Caki2 (cell line): ENCODE measurements at regions not wholly inside any gene's neighbourhood (a gene's known extent, or its start where the extent isn't known, plus 50 kb on each side); places are given as distances from the start of the nearest gene placed in this dataset.
A peak's percentile ranks its signal among the peaks of the same experiment; 100 is the strongest.
"Not testable (repeated sequence)": the region's sequence is repeated elsewhere in the genome, so short reads cannot be mapped to it uniquely, and the experiment has no call there.

Source experiments
- DNase-seq: peaks from one replicate; pipeline ENCODE4 v3.0.0-alpha.2; 2015; ENCODE audit warnings: low read depth
- in situ Hi-C: cut with HindIII; loops from 2 replicates; pipeline ENCODE4 v1.10.0; 2016; ENCODE audit warnings: low sequenced_read_pairs, low pct_unique_long_range_greater_than_20kb, mixed read lengths

DNA sequence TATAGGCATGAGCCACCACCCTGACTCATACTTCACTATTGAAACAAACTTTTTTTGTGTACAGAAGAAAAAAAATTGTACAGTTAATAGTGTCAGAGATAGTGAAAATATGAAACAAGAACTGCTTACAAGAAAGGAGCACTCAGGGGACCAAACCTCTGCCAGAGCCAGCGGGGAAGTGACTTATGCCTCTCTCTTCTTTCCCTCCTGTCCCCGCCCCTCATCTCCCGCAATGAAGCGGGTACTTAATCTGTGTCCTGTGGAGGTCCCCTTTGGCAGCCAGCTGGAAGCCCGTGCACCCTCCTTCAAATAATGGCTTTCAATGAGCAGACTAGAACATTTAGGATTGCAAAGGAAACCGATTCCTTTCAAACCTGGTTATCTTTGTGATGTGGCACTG, 51.5 kb downstream of the PPIAL4A start:
- DNase-seq, in situ Hi-C loops: not testable (repeated sequence)

DNA sequence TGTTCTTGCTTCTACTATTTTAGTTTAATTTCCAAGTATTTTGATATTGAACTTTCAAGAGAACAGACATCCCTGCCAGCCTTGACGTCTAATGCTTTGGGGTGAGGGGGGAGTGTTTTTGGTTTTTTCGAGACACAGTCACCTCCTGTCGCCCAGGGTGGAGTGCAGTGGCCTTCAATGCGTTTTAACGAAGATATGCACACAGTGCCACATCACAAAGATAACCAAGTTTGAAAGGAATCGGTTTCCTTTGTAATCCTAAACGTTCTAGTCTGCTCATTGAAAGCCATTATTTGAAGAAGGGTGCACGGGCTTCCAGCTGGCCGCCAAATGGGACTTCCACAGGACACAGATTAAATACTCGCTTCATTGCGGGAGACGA, 52.3 kb downstream of the PPIAL4A start:
- in situ Hi-C loops, DNase-seq: not testable (repeated sequence)

DNA sequence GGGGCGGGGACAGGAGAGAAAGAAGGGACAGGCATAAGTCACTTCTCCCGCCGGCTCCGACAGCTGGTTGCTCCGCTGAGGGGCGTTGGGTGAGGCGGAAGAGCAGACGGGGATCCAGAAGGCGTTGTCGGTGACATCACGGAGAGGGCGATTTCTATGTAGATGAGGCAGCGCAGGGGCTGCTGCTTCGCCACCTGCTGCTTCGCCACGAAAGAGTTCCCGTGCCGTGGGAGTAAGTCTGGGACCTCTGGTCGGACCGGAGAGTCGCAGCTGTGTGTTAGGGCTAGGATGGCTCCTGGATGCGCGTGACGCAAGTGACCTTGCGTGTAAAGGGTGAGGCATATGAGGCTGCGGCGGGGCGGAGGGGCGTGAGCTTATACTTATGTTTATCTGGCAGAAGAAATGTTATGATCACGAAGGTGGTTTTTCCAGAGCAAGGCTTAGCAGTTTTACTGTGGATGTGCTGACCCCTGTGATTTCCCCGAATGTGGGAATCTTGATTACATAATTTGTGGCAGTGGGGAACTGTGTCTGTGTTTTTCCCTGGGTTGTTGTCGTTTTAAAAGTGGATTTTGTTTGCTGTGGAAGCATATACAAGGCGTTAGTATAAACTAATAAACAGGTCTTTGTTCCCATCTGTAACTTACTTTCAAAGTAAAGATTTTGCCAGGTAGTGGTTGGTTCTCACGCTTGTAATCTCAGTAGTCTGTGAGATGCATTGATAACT, 52.8 kb downstream of the PPIAL4A start:
- in situ Hi-C loops: not testable (repeated sequence)
- peak; percentile 89 for DNase-seq

DNA sequence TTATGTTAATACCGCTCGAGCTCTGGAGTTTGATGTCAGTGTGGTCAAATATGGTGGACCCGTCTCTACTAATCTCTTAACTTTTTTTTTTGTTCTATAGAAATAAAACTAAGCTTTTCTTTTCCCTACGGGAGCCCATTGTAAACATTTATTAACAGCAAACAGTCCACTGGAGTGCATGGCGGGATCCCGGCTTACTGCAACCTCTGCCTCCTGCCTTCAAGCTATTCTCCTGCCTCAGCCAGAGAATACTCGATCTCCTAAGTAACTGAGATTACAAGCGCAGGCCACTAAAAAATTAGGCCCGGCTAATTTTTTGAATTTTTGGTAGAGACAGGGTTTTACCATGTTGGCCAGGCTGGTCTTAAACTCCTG, 53.4 kb downstream of the PPIAL4A start:
- in situ Hi-C loops, DNase-seq: not testable (repeated sequence)

DNA sequence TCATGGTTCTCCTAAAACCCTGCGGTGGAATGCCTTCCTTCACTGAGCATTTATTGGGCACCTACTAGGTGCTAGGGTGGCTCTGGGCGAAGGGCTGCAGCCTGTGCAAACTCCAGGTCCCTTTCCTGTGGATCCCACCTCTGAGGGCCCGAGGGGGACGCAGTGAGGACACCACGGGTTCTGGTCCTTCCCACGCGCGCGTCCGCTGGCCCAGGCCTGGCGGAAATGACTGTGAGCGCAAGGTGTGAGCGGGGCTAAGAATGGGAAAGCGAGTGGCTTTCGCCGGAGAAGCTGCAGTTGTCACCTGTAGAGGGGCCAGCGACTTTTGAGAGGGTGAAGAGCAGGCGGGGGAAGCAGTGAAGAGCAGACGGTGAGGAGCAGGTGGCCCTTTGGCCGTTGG, 55.1 kb downstream of the PPIAL4A start:
- in situ Hi-C loops, DNase-seq: not testable (repeated sequence)

DNA sequence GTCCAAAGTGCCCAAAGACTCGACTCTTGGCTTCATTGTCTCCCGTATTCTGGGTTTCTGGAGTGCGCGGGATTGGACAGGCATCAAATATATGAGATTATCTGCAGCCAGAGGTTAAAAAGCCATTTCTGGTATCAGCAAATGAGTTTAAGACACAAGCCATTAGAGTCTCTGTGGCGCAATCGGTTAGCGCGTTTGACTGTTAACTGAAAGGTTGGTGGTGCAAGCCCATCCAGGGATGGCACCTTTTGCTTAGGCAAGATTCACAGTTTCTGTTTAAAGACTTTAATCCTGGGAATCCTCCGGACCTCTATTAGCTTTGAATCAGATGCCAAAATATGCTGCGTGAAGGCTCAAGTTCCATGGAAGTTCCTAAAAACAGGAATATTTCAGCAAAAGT, 55.6 kb downstream of the PPIAL4A start:
- DNase-seq, in situ Hi-C loops: not testable (repeated sequence)

DNA sequence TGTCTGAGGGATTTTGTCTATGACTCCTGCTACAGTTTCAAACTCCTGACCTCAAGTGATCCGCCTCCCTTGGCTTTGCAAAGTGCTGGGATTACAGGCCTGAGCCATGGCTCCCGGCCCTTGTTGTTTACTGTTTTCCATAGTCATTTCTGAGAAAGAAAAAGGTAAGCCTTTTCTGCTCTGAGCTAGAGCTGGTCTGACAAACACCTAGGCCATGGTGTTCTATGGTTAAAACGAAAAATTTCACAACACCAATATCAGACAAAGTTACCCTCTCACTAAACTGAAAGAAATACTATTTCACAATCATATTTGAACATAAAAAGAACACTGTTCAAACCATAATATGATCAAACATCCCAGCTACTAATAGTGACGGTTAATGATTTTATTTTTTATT, 57.5 kb downstream of the PPIAL4A start:
- in situ Hi-C loops, DNase-seq: not testable (repeated sequence)

DNA sequence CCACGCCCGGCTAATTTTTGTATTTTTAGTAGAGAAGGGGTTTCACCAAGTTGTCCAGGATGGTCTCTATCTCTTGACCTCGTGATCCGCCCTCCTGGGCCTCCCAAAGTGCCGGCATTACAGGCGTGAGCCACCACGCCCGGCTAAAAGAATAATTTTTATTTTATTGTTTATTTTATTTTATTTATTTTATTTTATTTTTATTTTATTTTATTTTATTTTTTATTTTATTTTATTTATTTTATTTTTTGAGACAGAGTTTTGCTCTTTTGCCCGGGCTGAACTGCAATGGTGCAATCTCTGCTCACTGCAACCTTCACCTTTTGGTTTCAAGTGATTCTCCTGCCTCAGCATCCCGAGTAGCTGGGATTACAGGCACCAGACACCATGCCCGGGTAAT, 60.2 kb downstream of the PPIAL4A start:
- in situ Hi-C loops, DNase-seq: not testable (repeated sequence)

DNA sequence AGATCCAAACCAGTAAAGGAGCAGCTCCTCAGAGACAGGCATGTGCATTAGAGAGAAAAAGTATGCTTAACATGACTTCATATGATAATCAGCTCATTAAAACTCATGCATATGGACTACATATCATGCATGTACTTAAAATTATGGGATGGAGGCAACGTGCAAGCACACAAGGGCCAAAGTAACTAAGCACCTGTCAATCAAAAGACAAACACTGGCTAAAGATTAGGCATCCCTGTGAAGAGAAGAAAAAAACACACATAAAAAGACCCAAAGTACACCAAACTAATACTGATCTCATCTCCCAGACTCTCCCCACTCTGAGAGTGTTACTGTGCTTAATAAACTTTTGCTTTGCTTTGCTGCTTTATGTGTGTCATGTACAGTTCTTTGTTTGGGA, 61.1 kb downstream of the PPIAL4A start:
- in situ Hi-C loops, DNase-seq: not testable (repeated sequence)

DNA sequence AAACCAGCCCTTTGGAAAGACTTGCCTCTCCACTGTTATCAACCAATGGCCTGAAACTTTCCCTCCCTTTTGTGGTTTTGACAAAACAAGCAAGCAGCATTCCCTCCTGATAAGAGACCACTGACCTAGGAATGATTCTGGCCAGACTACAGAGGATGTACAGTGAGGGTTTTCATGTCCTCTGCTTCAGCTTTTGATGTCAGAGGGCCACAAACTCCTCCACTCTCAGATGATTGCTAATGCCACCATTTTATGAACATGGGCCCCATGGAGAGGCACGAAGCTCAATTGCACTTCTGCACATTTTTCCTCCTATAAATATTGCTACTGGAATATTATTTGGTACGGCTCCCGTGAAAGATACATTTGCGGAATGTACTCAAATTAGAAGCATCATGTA, 61.5 kb downstream of the PPIAL4A start:
- in situ Hi-C loops: not testable (repeated sequence)

DNA sequence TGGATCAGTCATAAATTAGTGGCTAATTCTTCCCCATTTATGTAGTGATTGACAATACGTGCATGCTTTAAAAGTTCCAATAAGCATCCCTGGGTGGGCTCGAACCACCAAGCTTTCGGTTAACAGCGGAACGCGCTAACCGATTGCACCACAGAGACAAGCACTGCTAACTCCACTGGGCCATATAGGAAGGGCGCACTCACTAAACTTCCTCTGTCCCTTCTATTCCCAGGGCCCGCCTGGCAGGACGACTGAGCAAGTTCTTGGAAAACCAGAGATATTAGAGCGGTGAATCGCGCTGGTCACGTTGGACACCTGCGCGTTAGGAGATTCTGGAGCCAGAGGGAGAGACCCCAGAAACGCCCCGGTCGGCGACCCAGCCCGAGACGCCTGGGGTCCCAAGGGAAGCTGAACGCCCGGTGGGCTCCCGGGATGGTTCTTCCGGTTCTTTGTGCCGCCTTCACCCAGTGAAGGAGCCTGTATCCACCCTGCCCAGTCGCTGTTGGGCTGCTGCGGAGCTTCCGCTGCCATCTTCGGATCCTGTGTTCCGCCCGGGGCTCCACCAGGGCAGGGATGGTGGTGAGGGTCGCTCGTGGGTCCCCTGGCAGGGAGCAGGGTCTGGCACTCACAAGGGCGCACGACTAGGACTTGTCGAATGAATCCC, 62.8 kb downstream of the PPIAL4A start:
- in situ Hi-C loops, DNase-seq: not testable (repeated sequence)

More for the DNA sequence above, 61.5 kb downstream of the PPIAL4A start:
- not testable (repeated sequence) for DNase-seq

DNA sequence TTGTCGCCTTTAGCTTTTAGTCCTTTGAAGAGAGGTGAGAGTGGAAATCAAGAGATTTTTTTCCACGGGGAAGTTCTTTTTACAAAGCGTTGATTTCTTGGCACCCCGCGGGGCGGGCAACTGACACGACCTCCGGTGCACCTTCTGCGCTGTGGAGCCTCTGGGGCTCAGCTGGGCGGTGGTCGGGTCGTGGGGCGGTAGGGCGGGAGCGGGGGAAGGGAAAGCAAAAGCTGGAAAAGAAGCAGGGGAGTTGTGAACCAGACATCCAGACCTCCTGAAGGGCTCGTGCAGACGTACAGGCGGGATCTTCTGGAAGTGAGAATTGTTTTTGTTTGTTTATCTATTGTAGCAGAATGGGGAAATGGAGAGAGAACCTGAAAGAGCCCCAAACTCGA, 63.3 kb downstream of the PPIAL4A start:
- in situ Hi-C loops, DNase-seq: not testable (repeated sequence)

DNA sequence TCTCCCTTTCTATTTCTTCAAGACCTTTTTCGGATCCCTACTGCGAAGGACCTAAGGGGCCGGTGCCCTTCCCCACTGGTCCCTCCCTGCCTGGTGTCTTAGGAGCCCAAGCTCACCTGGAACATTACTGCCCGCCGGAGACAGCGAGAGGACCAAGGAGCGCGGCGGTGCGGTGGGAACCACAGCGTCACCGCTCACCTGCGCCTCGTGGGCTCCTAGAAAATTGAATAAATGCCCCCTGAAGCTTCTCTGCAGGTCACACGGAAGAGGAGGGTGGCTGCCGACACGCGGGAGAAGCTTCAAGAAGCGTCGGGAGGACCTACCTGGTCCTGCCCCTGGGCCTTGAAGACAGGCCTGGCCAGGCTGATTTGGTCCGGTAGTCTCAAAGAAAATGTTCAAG, 65.2 kb downstream of the PPIAL4A start:
- in situ Hi-C loops: no loop called here
- no peak for DNase-seq

DNA sequence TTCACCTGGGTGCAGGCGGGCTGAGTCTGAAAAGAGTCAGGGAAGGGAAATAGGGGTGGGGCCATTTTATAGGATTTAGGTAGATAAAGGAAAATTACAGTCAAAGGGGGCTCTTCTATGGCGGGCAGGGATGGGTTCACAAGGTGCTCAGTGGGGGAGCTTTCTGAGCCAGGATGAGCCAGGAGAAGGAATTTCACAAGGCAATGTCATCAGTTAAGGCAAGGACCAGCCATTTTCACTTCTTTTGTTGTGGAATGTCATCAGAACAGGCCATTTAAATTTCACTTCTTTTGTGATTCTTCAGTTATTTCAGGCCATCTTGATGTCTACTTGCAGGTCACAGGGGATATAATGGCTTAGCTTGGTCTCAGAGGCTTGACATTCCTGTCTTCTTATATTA, 66.4 kb downstream of the PPIAL4A start:
- DNase-seq, in situ Hi-C loops: not testable (repeated sequence)

DNA sequence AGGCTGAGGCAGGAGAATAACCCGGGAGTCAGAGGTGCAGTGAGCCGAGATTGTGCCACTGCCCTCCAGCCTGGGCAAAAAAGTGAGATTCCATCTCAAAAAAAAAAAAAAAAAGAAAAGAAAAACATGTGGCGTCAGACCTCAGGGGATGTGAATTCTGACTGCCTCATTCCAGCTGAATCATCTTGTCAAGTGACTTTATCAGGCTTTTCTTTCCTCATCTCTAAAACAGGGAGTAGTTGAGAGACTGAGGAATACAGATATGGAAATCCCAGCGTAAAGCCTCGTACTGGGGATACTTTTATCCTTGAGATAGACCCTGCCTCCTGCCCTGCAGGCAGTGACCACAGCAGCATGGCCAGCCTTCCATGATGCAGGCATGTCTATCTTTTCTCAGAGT, 76.4 kb downstream of the PPIAL4A start:
- in situ Hi-C loops, DNase-seq: not testable (repeated sequence)

DNA sequence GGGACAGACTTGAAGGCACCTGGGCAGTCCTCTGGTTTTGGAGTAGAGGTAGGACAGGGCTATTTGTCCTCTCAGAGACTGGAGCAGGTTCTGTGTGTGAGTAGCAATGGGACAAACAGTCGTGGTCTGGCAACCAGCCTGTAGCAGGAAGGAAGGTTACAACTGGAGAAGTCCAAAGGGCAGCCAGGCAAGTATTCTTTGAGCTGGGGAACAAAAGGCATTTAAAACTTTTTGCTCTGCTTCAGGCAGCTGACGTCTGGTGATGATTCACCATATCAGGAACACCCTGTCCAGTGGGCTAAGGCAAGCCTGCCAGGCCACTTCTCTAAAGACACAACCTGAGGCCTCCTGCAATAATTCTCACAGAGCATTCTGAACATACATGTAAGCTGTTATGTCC, 83.3 kb downstream of the PPIAL4A start:
- DNase-seq: peak; percentile 21
- in situ Hi-C loops: not testable (repeated sequence)

DNA sequence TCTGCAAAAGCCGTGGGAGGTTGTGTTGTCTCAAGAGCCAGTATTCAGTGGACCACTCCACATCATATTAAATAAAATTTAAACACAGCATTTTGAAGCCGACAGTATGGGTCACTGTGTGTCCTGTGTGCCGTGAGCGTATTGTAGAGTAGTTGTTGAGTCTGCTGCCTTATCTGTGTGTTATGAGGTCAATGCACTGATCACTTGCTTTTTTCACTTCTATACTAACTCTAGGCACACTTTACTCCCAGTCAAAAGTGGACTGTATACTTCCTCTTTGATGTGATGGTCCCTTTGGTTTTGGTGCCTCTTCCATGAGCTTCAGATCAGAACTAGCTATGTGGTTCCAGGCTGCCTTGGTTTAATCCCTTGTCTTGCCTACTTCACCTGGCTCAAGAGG, 84.3 kb downstream of the PPIAL4A start:
- in situ Hi-C loops, DNase-seq: not testable (repeated sequence)

DNA sequence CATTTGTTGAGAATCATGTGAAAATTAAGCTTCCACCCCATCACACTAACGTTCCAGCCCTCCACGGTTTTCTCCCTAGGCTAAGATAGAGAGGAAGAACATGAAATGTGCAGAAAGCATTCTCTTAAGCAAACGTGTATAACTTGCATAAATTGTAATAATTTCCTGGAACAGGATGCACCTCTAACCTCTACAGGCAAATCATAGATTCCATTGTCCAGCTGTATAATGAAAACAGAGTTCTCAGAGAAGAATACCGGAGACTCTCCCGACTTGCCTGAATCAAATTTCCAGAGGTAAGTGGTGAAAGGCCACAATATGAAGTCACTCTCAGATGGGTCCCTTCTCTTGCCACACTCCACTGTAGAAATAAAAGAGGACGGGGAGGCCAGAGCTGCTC, 87.7 kb downstream of the PPIAL4A start:
- DNase-seq, in situ Hi-C loops: not testable (repeated sequence)

DNA sequence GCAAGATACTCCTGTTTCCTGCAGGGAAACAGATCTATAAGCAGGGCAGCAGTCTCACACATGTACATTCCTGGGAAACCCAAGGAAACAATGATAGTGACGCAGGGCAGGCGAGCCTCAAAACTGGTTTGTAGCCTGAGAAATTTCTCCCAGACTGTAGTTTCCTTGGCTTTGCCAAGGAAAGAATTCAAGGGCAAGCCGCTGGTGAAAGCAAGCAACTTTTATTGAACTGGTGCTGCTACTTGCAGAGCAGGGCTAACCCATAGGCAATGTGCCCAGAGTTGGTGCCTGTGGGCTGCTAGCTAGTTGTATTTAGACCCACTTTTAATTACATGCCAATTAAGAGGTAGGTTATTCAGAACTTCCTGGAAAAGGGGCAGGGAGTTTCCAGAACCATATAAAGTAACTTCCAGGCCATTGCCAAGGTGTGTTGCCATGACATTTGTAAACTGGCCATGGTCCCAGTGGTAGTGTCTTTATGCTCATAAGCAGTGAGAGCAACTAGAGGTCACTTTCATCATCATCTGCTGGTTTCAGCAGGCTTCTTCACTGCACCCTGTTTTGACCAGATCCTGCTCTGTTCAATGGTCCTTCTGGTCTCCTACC, 92.0 kb downstream of the PPIAL4A start:
- in situ Hi-C loops, DNase-seq: not testable (repeated sequence)
